CD4-positive, CD25-positive, alpha-beta regulatory T cell (primary cell): ENCODE measurements at regions not wholly inside any gene's neighbourhood (a gene's known extent, or its start where the extent isn't known, plus 50 kb on each side); places are given as distances from the start of the nearest gene placed in this dataset.
A peak's percentile ranks its signal among the peaks of the same experiment; 100 is the strongest.
"Not testable (repeated sequence)": the region's sequence is repeated elsewhere in the genome, so short reads cannot be mapped to it uniquely, and the experiment has no call there.

Source experiments
- ATAC-seq, 2 donors: fragments of 150-1000 bp; cut with Tn5 transposase; one replicate each; pipeline ENCODE4 v1.10.0; 2021; ENCODE audit warnings: low read depth in 2 of 2, moderate number of reproducible peaks in 2 of 2, moderate library complexity in 1 of 2
- DNase-seq, 3 donors: peaks; one replicate each; pipeline versions ENCODE4 v3.0.0 to v3.0.0-alpha.2; 2012 to 2022; ENCODE audit warnings: mixed read lengths in 1 of 3
- H3K27ac ChIP-seq: one replicate; pipeline ENCODE4 v1.7.0; 2013; ENCODE audit warnings: mild to moderate bottlenecking, low read length; ENCODE audit not compliant: insufficient read depth, poor library complexity, severe bottlenecking
- H3K27me3 ChIP-seq: one replicate; pipeline ENCODE4 v1.7.0; 2013; ENCODE audit warnings: low read length; ENCODE audit not compliant: control insufficient read depth, insufficient read depth
- H3K36me3 ChIP-seq: one replicate; pipeline ENCODE4 v1.7.0; 2013; ENCODE audit warnings: mild to moderate bottlenecking, low read length, moderate library complexity; ENCODE audit not compliant: control insufficient read depth, insufficient read depth
- H3K4me1 ChIP-seq: 2 replicates; pipeline ENCODE4 v1.7.0; 2013; ENCODE audit warnings: mild to moderate bottlenecking, low read length; ENCODE audit not compliant: insufficient read depth, control insufficient read depth, poor library complexity, severe bottlenecking
- H3K4me3 ChIP-seq: one replicate; pipeline ENCODE4 v1.7.0; 2013; ENCODE audit warnings: low read depth, mild to moderate bottlenecking, low read length, moderate library complexity
- H3K9me3 ChIP-seq, 2 experiments: 1 replicate in 1 of 2; 2 replicates in 1 of 2; pipeline ENCODE4 v1.7.0; 2013; ENCODE audit warnings: low read length in 2 of 2, mild to moderate bottlenecking in 1 of 2, moderate library complexity in 1 of 2; ENCODE audit not compliant: control insufficient read depth in 2 of 2
- H3K27ac Mint-ChIP-seq, 3 donors: one replicate each; pipeline ENCODE4 v1.8.0; 2020 to 2022; ENCODE audit warnings: mild to moderate bottlenecking in 3 of 3, mixed read lengths in 3 of 3, moderate library complexity in 2 of 3
- H3K27me3 Mint-ChIP-seq: one replicate; pipeline ENCODE4 v1.8.0; 2022; ENCODE audit warnings: mild to moderate bottlenecking, mixed read lengths
- H3K36me3 Mint-ChIP-seq: one replicate; pipeline ENCODE4 v1.8.0; 2020; ENCODE audit warnings: mixed read lengths
- H3K4me1 Mint-ChIP-seq, 4 donors: one replicate each; pipeline ENCODE4 v1.8.0; 2020 to 2022; ENCODE audit warnings: mixed read lengths in 4 of 4, mild to moderate bottlenecking in 1 of 4
- H3K4me3 Mint-ChIP-seq, 4 donors: one replicate each; pipeline ENCODE4 v1.8.0; 2020 to 2022; ENCODE audit warnings: mild to moderate bottlenecking in 4 of 4, mixed read lengths in 4 of 4, moderate library complexity in 3 of 4
- H3K9me3 Mint-ChIP-seq, 7 donors: one replicate each; pipeline ENCODE4 v1.8.0; 2020 to 2022; ENCODE audit warnings: mixed read lengths in 7 of 7, mild to moderate bottlenecking in 3 of 7, moderate library complexity in 2 of 7

- not testable (repeated sequence) for H3K9me3 Mint-ChIP-seq, H3K4me3 ChIP-seq, H3K4me1 ChIP-seq, H3K27ac Mint-ChIP-seq, H3K36me3 ChIP-seq, H3K4me1 Mint-ChIP-seq, ATAC-seq, H3K27me3 Mint-ChIP-seq, H3K27me3 ChIP-seq, H3K4me3 Mint-ChIP-seq, DNase-seq, H3K9me3 ChIP-seq, H3K36me3 Mint-ChIP-seq, H3K27ac ChIP-seq
Observed at GRCh38 chr5:127182631-127183030, 108.0 kb upstream of the MEGF10 start.

DNA sequence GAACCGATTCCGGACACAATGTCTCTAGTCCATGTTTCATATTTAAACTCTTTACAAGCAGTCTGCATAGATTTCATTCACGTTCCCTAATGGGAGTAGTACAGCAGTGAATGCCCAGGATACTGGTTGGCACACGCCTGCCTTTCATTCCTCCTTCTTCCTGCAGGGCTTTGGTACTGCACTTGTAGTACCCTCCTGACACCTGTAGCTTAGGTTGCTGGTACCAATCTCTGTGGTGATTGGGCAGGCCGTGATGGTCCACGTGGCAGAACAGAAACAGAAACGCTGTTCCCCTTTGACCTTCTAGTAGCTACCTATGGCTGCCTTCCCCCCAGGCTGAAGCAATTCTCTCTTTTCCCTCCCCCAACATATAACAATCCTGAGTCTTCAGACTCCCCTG lies 107.3 kb upstream of the MEGF10 start:
- Mint-ChIP-seq H3K27ac (peak overlapping the region in 1 of 3 donors; percentile 70), H3K36me3 (no peaks in the 10 kb centered on the region), H3K27me3 (peaks cover 10% of the 10 kb centered on the region), H3K9me3 (peaks cover 0 to 5% (median 0%) of the 10 kb centered on the region in 7 donors), H3K4me1 (no peaks in the 10 kb centered on the region), H3K4me3 (no peak overlapping the region)
- H3K27ac ChIP-seq: no peak overlapping the region
- no peak for ATAC-seq
- H3K36me3 ChIP-seq: no peaks in the 10 kb centered on the region
- H3K27me3 ChIP-seq: peaks cover 9% of the 10 kb centered on the region
- no peaks in the 10 kb centered on the region for H3K4me1 ChIP-seq
- H3K9me3 ChIP-seq: no peaks in the 10 kb centered on the region
- no peak overlapping the region for H3K4me3 ChIP-seq
- no peak for DNase-seq

- ATAC-seq (no peak), DNase-seq (no peak)
- Histone ChIP-seq H3K27ac (no peak overlapping the region), H3K27me3 (peaks cover 8% of the 10 kb centered on the region), H3K4me1 (no peaks in the 10 kb centered on the region), H3K36me3 (no peaks in the 10 kb centered on the region), H3K4me3 (no peak overlapping the region), H3K9me3 (no peaks in the 10 kb centered on the region)
- peaks cover 10% of the 10 kb centered on the region for H3K27me3 Mint-ChIP-seq
- no peaks in the 10 kb centered on the region for H3K4me1 Mint-ChIP-seq
- H3K36me3 Mint-ChIP-seq: no peaks in the 10 kb centered on the region
- no peak overlapping the region for H3K27ac Mint-ChIP-seq
- no peak overlapping the region for H3K4me3 Mint-ChIP-seq
- H3K9me3 Mint-ChIP-seq: peaks cover 0 to 5% (median 0%) of the 10 kb centered on the region in 7 donors
Observed at GRCh38 chr5:127184851-127185250, 105.7 kb upstream of the MEGF10 start.

GRCh38 chr5:127186657-127187056 lies 103.9 kb upstream of the MEGF10 start:
- no peaks in the 10 kb centered on the region for H3K36me3 Mint-ChIP-seq
- no peaks in the 10 kb centered on the region for H3K4me1 ChIP-seq
- no peak overlapping the region for H3K4me3 Mint-ChIP-seq
- H3K9me3 ChIP-seq: no peaks in the 10 kb centered on the region
- peaks cover 8% of the 10 kb centered on the region for H3K27me3 ChIP-seq
- ATAC-seq (no peak), DNase-seq (no peak)
- H3K9me3 Mint-ChIP-seq: peaks cover 0 to 5% (median 0%) of the 10 kb centered on the region in 7 donors
- H3K27ac Mint-ChIP-seq: no peak overlapping the region
- peaks cover 10% of the 10 kb centered on the region for H3K27me3 Mint-ChIP-seq
- no peak overlapping the region for H3K4me3 ChIP-seq
- H3K36me3 ChIP-seq: no peaks in the 10 kb centered on the region
- H3K4me1 Mint-ChIP-seq: no peaks in the 10 kb centered on the region
- H3K27ac ChIP-seq: no peak overlapping the region

DNA sequence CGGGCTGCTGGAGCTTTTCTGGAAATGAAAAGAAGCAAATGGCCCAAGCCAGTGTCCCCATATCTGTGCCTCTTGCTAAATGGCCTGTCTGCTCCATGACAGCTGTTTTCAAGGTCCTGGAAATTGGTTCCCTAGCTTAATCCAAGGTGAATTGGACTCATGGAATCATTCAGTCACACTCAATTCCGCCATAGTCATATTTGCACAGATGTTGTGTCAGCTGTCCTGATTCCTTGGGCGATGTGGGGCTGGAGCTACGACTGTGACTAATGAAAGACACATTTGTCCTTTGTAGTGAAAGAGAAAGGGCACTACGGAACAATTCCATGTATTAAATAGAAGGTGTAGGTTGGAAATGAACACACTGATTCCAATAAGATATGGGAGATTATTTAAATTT lies 102.9 kb upstream of the MEGF10 start:
- Mint-ChIP-seq H3K4me3 (no peak overlapping the region), H3K36me3 (no peaks in the 10 kb centered on the region), H3K9me3 (peaks cover 0 to 3% (median 0%) of the 10 kb centered on the region in 7 donors), H3K27me3 (peaks cover 10% of the 10 kb centered on the region), H3K27ac (no peak overlapping the region), H3K4me1 (no peaks in the 10 kb centered on the region)
- H3K9me3 ChIP-seq: no peaks in the 10 kb centered on the region
- no peak overlapping the region for H3K27ac ChIP-seq
- no peak for DNase-seq
- H3K4me3 ChIP-seq: no peak overlapping the region
- H3K27me3 ChIP-seq: peaks cover 8% of the 10 kb centered on the region
- no peaks in the 10 kb centered on the region for H3K36me3 ChIP-seq
- no peak for ATAC-seq
- no peaks in the 10 kb centered on the region for H3K4me1 ChIP-seq

DNA sequence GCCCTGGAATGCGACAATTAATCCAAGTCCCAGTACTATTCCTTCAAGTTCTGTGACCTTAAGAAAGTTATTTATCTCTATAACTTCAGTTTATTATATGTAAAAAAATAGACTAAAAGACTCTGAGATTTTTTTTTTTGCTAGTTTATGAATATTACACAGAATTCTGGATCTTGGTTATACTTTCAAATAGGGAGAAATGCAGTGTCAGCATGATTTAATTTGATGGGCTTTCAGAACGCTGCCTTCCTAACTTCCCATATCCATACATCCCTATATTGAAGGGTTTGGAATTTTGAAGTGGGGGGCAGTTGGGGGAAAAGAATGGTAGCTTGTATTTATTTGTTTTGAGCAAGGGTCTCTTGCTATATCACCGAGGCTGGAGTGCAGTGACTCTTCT lies 98.4 kb upstream of the MEGF10 start:
- Mint-ChIP-seq H3K27me3 (peaks cover 16% of the 10 kb centered on the region), H3K36me3 (no peaks in the 10 kb centered on the region), H3K9me3 (peaks cover 0 to 8% (median 0%) of the 10 kb centered on the region in 7 donors), H3K4me3 (no peak overlapping the region), H3K27ac (no peak overlapping the region), H3K4me1 (peaks cover 0 to 10% (median 0%) of the 10 kb centered on the region in 4 donors)
- no peak for ATAC-seq
- no peaks in the 10 kb centered on the region for H3K9me3 ChIP-seq
- no peak overlapping the region for H3K4me3 ChIP-seq
- H3K4me1 ChIP-seq: no peaks in the 10 kb centered on the region
- H3K27ac ChIP-seq: no peak overlapping the region
- DNase-seq: no peak
- H3K27me3 ChIP-seq: peaks cover 9% of the 10 kb centered on the region
- H3K36me3 ChIP-seq: no peaks in the 10 kb centered on the region

GRCh38 chr5:127192836-127193338 lies 97.7 kb upstream of the MEGF10 start:
- Histone ChIP-seq H3K9me3 (no peaks in the 10 kb centered on the region), H3K27ac (no peak overlapping the region), H3K36me3 (no peaks in the 10 kb centered on the region), H3K4me3 (no peak overlapping the region), H3K27me3 (peaks cover 9% of the 10 kb centered on the region), H3K4me1 (no peaks in the 10 kb centered on the region)
- Mint-ChIP-seq H3K27me3 (peaks cover 16% of the 10 kb centered on the region), H3K27ac (no peak overlapping the region), H3K4me1 (peaks cover 0 to 10% (median 0%) of the 10 kb centered on the region in 4 donors), H3K9me3 (peaks cover 0 to 8% (median 0%) of the 10 kb centered on the region in 7 donors), H3K36me3 (no peaks in the 10 kb centered on the region), H3K4me3 (no peak overlapping the region)
- ATAC-seq (no peak), DNase-seq (no peak)

- H3K9me3 Mint-ChIP-seq: peaks cover 0 to 18% (median 4%) of the 10 kb centered on the region in 7 donors
- no peak overlapping the region for H3K27ac ChIP-seq
- no peak for ATAC-seq
- H3K27me3 Mint-ChIP-seq: peaks cover 29% of the 10 kb centered on the region
- no peaks in the 10 kb centered on the region for H3K36me3 ChIP-seq
- H3K4me3 Mint-ChIP-seq: no peak overlapping the region
- H3K9me3 ChIP-seq: no peaks in the 10 kb centered on the region
- no peak overlapping the region for H3K4me3 ChIP-seq
- no peak for DNase-seq
- peaks cover 7% of the 10 kb centered on the region for H3K27me3 ChIP-seq
- no peak overlapping the region for H3K27ac Mint-ChIP-seq
- H3K4me1 Mint-ChIP-seq: peaks cover 0 to 10% (median 0%) of the 10 kb centered on the region in 4 donors
- no peaks in the 10 kb centered on the region for H3K4me1 ChIP-seq
- H3K36me3 Mint-ChIP-seq: no peaks in the 10 kb centered on the region
Observed at GRCh38 chr5:127196042-127196441, 94.6 kb upstream of the MEGF10 start.
